GM12878 (cell line): ENCODE measurements at regions not wholly inside any gene's neighbourhood (a gene's known extent, or its start where the extent isn't known, plus 50 kb on each side); places are given as distances from the start of the nearest gene placed in this dataset.

Experiments
- JUND ChIP-seq: IDR thresholded peaks from 2 replicates; pipeline ENCODE4 v1.6.1; 2012; ENCODE audit warnings: low read depth, mild to moderate bottlenecking, low read length, improper control_type of control experiment, moderate library complexity
- NBN ChIP-seq: fragments of 450-650 bp; IDR thresholded peaks from 2 replicates; pipeline ENCODE4 v1.6.1; 2016
- POLR2A ChIP-seq: IDR thresholded peaks from 2 replicates; pipeline ENCODE4 v1.6.1; 2011; ENCODE audit warnings: low read depth, mild to moderate bottlenecking, low read length
- POLR2AphosphoS2 ChIP-seq: IDR thresholded peaks from 2 replicates; pipeline ENCODE4 v1.6.1; 2011; ENCODE audit warnings: low read depth, mild to moderate bottlenecking, low read length, improper control_type of control experiment, moderate library complexity
- RFX5 ChIP-seq: IDR thresholded peaks from 2 replicates; pipeline ENCODE4 v1.6.1; 2011; ENCODE audit warnings: low read depth, low read length, improper control_type of control experiment
- SP1 ChIP-seq: IDR thresholded peaks from one replicate; pipeline ENCODE4 v1.6.1; 2011; ENCODE audit warnings: low read depth, low read length
- TF ChIP-seq, protein P1 (sequence below): IDR thresholded peaks from 2 replicates; pipeline ENCODE4 v1.6.1; 2012; ENCODE audit warnings: low read depth, low read length, improper control_type of control experiment
- TF ChIP-seq, protein P2 (sequence below), 3 experiments: IDR thresholded peaks in 2 of 3; conservative IDR thresholded peaks in 1 of 3; 2 replicates each; pipeline ENCODE4 v1.5.1; 2011; ENCODE audit warnings: low read depth in 3 of 3, low read length in 3 of 3, mild to moderate bottlenecking in 3 of 3, control low read depth in 2 of 3, moderate library complexity in 2 of 3, inconsistent platforms in 1 of 3, mixed read lengths in 1 of 3; ENCODE audit not compliant: control insufficient read depth in 2 of 3, insufficient read depth in 1 of 3; ENCODE audit errors: extremely low read depth in 1 of 3
- TF ChIP-seq, protein P3 (sequence below): IDR thresholded peaks from 2 replicates; pipeline ENCODE4 v1.6.1; 2012; ENCODE audit warnings: low read depth, low read length, improper control_type of control experiment
- TF ChIP-seq, protein P4 (sequence below): fragments of 450-650 bp; IDR thresholded peaks from 2 replicates; pipeline ENCODE4 v1.6.1; 2014; ENCODE audit warnings: mild to moderate bottlenecking
- TF ChIP-seq, protein P5 (sequence below): IDR thresholded peaks from 2 replicates; pipeline ENCODE4 v1.6.1; 2012; ENCODE audit warnings: mild to moderate bottlenecking, low read depth, low read length
- TF ChIP-seq, protein P6 (sequence below): IDR thresholded peaks from 2 replicates; pipeline ENCODE4 v1.6.1; 2012; ENCODE audit warnings: low read length, inconsistent platforms

DNA sequence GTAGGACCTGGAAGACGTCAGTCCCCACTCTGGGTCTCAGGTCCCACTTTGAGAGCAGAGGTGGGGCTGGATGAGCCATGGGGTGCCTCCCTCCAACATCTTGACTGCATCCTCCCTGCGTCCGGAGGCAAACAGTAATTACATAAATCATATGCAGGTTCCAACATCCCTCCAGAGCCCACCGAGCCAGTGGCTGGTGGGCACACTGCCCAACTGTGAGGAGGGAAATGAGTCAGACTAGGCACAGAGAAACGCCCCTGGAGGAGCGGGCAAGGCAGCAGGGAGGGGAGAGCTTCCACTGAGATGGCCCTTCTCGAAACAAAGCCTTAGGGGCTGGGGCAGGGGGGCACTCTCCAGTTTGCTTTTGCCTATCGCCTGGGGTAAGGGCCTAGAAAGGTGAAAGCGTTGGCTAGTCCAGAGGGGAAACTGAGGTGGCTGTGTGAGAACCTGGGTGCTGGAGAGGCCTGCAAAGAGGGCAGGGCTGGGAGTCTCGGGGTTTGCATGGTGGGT is 168.2 kb upstream of the MYCN start:
- TF ChIP-seq, protein P1, sequence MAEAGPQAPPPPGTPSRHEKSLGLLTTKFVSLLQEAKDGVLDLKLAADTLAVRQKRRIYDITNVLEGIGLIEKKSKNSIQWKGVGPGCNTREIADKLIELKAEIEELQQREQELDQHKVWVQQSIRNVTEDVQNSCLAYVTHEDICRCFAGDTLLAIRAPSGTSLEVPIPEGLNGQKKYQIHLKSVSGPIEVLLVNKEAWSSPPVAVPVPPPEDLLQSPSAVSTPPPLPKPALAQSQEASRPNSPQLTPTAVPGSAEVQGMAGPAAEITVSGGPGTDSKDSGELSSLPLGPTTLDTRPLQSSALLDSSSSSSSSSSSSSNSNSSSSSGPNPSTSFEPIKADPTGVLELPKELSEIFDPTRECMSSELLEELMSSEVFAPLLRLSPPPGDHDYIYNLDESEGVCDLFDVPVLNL: no peak
- TF ChIP-seq, protein P2, sequence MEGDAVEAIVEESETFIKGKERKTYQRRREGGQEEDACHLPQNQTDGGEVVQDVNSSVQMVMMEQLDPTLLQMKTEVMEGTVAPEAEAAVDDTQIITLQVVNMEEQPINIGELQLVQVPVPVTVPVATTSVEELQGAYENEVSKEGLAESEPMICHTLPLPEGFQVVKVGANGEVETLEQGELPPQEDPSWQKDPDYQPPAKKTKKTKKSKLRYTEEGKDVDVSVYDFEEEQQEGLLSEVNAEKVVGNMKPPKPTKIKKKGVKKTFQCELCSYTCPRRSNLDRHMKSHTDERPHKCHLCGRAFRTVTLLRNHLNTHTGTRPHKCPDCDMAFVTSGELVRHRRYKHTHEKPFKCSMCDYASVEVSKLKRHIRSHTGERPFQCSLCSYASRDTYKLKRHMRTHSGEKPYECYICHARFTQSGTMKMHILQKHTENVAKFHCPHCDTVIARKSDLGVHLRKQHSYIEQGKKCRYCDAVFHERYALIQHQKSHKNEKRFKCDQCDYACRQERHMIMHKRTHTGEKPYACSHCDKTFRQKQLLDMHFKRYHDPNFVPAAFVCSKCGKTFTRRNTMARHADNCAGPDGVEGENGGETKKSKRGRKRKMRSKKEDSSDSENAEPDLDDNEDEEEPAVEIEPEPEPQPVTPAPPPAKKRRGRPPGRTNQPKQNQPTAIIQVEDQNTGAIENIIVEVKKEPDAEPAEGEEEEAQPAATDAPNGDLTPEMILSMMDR (IDR thresholded peaks at IDR 0.05 in 2 of 3, conservative IDR thresholded peaks at IDR 0.05 in 1 of 3; ENCODE audit: control insufficient read depth in 2 of 3, extremely low read depth in 1 of 3, insufficient read depth in 1 of 3, low read depth in 3 of 3, low read length in 3 of 3): no peak
- TF ChIP-seq, protein P3, sequence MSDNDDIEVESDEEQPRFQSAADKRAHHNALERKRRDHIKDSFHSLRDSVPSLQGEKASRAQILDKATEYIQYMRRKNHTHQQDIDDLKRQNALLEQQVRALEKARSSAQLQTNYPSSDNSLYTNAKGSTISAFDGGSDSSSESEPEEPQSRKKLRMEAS: no peak
- TF ChIP-seq RFX5 (no peak), SP1 (no peak), NBN (no peak), JUND (no peak), POLR2A (no peak), POLR2AphosphoS2 (no peak)
- TF ChIP-seq, protein P4, sequence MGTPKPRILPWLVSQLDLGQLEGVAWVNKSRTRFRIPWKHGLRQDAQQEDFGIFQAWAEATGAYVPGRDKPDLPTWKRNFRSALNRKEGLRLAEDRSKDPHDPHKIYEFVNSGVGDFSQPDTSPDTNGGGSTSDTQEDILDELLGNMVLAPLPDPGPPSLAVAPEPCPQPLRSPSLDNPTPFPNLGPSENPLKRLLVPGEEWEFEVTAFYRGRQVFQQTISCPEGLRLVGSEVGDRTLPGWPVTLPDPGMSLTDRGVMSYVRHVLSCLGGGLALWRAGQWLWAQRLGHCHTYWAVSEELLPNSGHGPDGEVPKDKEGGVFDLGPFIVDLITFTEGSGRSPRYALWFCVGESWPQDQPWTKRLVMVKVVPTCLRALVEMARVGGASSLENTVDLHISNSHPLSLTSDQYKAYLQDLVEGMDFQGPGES: no peak
- TF ChIP-seq, protein P5, sequence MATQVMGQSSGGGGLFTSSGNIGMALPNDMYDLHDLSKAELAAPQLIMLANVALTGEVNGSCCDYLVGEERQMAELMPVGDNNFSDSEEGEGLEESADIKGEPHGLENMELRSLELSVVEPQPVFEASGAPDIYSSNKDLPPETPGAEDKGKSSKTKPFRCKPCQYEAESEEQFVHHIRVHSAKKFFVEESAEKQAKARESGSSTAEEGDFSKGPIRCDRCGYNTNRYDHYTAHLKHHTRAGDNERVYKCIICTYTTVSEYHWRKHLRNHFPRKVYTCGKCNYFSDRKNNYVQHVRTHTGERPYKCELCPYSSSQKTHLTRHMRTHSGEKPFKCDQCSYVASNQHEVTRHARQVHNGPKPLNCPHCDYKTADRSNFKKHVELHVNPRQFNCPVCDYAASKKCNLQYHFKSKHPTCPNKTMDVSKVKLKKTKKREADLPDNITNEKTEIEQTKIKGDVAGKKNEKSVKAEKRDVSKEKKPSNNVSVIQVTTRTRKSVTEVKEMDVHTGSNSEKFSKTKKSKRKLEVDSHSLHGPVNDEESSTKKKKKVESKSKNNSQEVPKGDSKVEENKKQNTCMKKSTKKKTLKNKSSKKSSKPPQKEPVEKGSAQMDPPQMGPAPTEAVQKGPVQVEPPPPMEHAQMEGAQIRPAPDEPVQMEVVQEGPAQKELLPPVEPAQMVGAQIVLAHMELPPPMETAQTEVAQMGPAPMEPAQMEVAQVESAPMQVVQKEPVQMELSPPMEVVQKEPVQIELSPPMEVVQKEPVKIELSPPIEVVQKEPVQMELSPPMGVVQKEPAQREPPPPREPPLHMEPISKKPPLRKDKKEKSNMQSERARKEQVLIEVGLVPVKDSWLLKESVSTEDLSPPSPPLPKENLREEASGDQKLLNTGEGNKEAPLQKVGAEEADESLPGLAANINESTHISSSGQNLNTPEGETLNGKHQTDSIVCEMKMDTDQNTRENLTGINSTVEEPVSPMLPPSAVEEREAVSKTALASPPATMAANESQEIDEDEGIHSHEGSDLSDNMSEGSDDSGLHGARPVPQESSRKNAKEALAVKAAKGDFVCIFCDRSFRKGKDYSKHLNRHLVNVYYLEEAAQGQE: no peak
- TF ChIP-seq, protein P6, sequence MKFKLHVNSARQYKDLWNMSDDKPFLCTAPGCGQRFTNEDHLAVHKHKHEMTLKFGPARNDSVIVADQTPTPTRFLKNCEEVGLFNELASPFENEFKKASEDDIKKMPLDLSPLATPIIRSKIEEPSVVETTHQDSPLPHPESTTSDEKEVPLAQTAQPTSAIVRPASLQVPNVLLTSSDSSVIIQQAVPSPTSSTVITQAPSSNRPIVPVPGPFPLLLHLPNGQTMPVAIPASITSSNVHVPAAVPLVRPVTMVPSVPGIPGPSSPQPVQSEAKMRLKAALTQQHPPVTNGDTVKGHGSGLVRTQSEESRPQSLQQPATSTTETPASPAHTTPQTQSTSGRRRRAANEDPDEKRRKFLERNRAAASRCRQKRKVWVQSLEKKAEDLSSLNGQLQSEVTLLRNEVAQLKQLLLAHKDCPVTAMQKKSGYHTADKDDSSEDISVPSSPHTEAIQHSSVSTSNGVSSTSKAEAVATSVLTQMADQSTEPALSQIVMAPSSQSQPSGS: no peak
